HG02610 (cell line): ENCODE measurements at regions not wholly inside any gene's neighbourhood (a gene's known extent, or its start where the extent isn't known, plus 50 kb on each side); places are given as distances from the start of the nearest gene placed in this dataset.

Experiments used
- ATAC-seq: cut with Tn5 transposase; IDR thresholded peaks from one replicate; pipeline ENCODE4 v1.9.1; 2021; ENCODE audit warnings: mild to moderate bottlenecking, moderate library complexity; ENCODE audit not compliant: unreplicated experiment

DNA sequence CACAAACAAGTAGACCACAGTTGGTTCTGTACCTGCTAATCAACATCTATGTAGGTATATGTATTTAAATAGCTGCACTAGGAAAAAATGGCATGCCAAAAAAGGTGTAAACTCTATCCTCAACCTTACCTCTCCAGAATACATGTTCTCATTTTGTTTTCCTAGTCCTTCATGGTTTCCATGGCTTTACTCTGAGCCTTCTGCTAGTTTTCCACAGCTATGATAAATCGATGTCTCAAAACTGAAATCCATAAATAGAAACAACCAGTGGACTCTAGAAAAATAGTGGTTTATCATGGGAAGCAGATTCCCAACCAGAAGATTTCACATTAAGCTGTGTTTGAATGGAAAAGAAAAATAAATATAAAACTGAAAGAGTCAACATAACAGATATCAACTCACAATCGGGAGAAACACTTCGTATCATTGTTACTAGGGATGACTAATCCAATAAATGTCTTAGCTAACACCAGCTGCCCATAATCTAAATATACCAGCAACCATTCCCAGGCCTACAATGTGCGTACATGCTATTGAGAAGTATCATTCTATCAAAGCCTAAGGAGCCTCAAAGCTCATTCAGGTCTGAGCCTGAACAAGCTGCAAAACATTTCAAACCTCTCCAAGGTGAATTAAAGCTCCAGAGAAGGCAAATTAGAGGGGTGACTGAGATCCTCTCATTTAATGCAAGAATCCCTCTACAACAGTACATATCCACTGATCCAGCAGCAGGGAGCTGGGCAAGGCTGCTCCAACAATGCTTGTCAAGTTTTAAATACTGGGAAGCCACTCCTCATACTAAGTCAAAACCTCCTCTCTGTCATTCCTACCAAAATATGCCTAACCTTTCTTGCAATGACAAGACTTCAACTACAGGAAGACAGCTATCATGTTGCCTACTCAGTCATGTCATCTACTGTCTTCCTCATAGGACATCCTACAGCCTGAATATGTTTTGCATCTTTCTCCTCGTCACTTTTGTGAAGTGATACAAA lies 90.2 kb downstream of the KCTD12 start:
- no peak for ATAC-seq

GRCh38 chr13:76792731-76793347 lies 93.4 kb downstream of the KCTD12 start:
- no peak for ATAC-seq

- no peak for ATAC-seq
These were observed 95.0 kb downstream of the KCTD12 start for GRCh38 chr13:76790980-76791819.

- no peak for ATAC-seq
These were observed 95.7 kb downstream of the KCTD12 start for GRCh38 chr13:76790526-76790925.

- ATAC-seq, result no peak
These were observed 102.4 kb downstream of the KCTD12 start for GRCh38 chr13:76783798-76784197.

- ATAC-seq, result no peak
These were observed 107.4 kb downstream of the KCTD12 start for GRCh38 chr13:76778853-76779252.

- ATAC-seq, result no peak
These were observed 109.1 kb downstream of the KCTD12 start for GRCh38 chr13:76777096-76777495.

DNA sequence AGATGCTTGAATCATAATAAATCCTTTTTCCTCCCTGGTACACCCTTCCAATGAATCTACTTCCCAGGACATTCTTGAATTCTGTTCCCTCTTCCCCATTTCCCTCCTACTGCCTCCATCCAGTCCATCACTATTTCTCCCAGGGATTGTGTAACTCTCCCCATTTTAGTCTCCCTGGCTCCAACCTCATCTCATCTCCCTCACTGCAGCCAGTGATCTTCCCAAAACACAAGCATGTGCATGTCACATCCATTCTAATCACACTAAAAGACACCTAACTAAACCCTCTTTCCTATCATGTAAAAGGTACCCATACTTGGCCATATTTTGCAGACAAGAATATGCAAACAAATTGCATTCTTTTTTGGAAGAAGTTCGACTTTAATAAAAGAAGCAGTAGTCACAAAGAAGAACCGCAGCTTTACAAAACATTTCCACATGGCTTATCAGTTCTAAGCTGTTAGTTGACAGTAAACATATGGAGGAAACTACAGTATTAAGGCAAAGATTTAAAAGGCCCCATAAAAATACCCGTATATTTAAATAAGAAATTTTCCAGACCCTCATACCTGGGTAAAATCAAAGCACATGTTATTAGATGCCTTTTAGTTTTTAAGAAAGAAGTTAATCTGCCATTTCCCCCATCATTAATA lies 111.0 kb downstream of the KCTD12 start:
- no peak for ATAC-seq

DNA sequence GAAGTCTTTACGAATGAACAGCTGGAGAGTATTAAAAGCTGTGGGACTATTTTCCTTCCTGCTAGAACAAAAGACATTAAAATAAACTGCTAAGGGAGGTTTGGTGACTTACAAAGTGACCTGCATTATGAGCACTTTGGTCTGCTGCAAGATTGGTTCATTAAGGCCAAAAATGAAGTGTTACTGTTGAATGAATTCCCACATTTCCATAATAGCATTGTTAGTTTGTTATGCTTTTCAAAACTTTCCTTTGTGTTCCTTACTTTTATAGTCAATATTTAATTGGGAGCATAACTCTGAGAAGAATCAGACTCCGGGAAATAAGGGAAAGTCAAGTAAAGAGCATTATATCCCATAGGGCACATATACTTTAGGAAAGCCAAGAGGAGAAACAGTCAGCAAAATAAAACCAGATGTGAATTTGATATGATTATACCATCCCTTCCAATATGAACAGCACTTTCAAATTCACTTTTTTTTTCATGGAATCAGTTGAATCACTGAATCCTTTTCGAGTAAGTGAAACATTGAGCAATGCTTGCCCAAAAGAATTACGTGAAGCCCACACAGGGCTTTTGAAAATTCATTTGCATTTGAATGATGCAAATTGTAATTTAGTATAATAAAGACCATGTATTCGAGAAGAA lies 112.6 kb downstream of the KCTD12 start:
- ATAC-seq, result no peak

GRCh38 chr13:76772241-76772640 lies 114.0 kb downstream of the KCTD12 start:
- ATAC-seq, result no peak

GRCh38 chr13:76769271-76769791 lies 116.9 kb downstream of the KCTD12 start:
- ATAC-seq, result no peak

GRCh38 chr13:76768384-76768783 lies 117.8 kb downstream of the KCTD12 start:
- ATAC-seq, result no peak

DNA sequence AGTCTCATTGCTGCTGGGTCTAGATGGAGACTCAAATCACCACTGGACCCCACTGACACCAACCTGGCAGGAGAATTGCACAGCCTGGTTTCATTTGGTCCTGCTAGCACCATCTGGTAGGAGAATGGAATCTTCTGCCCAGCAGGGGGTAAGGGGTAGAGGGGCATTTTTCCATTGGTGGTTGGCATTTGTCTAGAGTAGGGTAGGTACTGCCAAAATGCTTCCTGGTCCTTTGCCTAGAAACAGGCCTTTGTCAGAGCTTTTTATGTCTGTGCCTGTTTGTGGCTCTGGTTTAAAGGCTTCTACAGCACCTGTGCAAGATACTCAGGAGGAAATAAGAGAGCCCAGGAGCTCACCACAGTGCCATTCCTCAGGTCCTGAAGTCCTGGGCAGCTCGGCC lies 121.3 kb downstream of the KCTD12 start:
- ATAC-seq, result no peak

DNA sequence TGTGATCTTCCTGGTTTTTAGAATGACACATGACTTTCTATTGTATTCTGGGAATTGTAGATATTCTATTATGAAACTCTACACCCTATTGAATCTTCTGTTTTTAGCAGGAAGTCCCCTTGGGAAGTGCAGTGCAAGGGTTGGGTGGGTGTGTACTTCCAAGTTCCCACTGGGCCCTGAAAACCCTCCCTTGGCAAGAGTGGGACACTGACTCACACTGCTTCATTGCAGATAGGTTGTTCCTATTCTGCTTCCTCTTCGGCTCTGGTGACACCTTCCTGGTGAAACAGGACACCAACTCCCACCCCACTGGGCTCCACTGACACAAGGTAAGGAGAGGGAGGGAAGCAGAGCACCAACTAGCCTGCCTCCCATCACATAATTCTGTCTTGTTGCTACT lies 121.8 kb downstream of the KCTD12 start:
- no peak for ATAC-seq

- ATAC-seq, result no peak
These were observed 123.5 kb downstream of the KCTD12 start for GRCh38 chr13:76762721-76763120.

GRCh38 chr13:76759877-76760276 lies 126.3 kb downstream of the KCTD12 start:
- ATAC-seq, result no peak

DNA sequence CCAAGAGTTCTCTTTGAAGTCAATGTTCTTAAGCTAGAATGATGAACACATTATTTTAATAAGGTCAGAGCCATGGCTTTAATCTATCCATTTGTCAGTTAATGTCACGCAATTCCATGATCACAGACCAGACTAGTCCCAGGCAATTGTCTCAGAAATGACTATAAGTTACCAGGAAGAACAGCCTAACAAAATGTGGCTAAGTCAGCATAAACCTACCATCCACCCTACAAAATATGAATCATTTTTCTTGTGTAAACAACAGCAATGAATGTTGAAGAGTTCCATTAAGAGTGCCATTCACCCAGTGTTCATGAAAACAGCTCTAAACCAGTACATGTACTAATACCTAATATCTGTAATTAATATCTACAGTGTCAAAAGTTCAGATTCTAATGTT lies 127.5 kb downstream of the KCTD12 start:
- no peak for ATAC-seq

DNA sequence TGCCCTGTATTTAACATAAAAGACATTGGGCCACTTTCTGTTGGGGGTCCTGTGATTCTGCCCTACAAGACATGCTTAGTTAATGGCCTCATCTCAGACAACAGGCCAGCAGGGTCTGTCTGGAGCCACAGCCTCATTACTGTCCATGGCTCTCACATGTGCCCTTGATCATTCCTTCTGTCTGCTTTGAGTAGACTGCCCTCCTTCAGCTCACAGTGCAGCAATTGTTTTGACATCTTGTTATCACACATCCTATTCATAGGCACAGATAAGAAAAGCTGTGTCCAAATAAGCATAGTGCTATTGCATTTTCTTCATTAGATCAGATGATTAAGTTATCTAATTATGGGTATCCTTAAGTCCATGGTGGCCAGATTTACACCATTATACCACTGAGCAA lies 127.9 kb downstream of the KCTD12 start:
- no peak for ATAC-seq

GRCh38 chr13:76756451-76756850 lies 129.8 kb downstream of the KCTD12 start:
- no peak for ATAC-seq

DNA sequence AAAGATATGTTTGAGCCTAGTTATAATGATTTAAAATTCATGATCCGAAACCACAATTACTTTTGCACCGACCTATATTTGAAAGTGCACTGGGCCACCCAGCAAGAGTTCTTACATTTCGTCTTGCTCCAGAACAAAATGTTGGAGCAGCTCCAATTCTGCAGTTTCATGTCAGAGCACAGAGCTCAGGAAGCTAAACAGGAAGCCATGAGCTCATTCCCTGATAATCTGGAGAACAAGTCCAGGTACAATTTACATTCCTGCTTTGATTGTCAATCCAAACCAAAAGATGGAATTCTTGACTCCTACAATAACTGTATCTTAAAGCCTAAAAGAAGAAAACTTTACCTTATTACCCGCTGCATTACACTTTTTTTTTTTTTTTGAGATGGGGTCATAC lies 131.8 kb downstream of the KCTD12 start:
- ATAC-seq, result no peak
